ENCODE measurements at regions not wholly inside any gene's neighbourhood (a gene's known extent, or its start where the extent isn't known, plus 50 kb on each side); places are given as distances from the start of the nearest gene placed in this dataset.
A peak's percentile ranks its signal among the peaks of the same experiment; 100 is the strongest.

DNA sequence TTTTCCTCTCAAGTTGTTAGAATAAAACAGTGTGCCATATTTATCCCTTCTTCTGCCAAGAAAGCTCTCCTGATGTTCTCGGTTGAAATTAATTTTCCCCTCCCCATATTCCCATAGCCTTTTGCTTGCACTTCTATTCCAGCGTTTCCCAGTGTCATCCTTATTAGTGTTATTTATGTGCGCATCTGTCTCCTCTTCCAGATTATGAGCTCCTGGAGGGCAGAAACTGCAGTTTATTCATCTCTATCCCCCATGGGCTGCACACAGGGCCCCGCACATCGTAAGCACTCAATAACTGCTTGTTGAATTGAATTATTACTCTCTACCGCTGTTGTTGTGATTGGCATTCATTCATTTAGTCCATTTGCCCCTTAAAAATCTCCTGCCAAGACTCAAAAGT is 149.4 kb downstream of the SOX3 start:
- H3K36me3 ChIP-seq, result no peaks in the 10 kb centered on the region
- H3K4me3 ChIP-seq, result no peak overlapping the region
- no peaks in the 10 kb centered on the region for H3K9me3 ChIP-seq
- no peak for DNase-seq
- H3K27me3 ChIP-seq, result no peaks in the 10 kb centered on the region

DNA sequence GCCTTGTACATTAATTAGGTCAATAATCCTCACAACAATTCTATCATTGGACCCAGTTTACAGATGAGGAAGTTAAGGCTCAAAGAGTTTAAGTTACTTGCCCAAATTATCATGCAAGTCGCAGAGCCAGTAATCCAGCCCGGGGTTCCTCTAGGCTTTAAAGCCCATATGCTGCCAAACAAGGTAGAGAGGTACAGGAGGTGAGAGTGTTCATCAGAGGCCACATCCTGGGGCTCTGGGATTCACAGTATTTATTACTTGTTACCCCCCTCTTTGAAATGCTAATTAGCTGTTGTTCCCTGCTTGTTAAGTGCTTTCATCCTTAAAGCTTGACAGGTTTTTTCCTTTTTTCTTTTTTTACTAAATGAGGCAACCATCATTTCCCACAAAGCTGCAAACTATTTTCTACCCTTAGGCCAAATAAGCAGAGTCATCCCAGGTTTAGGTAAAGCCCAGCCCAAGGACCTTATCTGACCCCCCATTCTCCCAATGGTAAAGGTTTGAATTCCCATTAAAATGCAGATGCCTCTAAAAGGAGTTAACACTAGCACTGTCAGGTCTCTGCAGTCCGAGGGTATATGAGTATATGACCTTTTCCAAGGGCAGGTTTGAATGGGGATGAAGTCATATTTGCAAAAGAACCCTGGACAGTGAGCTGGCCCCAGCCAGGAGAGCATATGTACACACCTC is 150.3 kb downstream of the SOX3 start:
- no peaks in the 10 kb centered on the region for H3K9me3 ChIP-seq
- H3K4me3 ChIP-seq, result no peak overlapping the region
- H3K27me3 ChIP-seq, result no peaks in the 10 kb centered on the region
- no peak for DNase-seq
- H3K36me3 ChIP-seq, result no peaks in the 10 kb centered on the region

DNA sequence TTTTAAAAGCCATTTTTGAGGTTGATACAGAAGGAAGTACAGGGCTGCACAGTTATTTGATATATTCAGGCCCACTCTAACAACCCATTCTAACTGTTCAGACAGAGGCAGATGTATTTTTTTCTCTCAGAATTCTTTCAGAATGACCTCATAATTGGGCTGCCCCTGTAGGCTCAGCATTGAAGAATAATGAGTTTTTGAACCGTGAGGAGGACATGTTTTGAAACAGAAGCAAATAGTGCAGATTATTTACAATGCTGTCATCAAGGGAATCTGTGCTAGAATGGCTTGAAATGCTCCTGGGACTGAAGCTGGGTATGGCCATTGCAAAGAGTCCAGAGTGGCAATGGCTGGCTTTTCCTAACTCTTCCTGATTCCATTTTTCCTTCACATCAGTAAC is 158.1 kb downstream of the SOX3 start:
- Histone ChIP-seq H3K27me3 (no peaks in the 10 kb centered on the region), H3K9me3 (no peaks in the 10 kb centered on the region), H3K36me3 (no peaks in the 10 kb centered on the region), H3K4me3 (no peak overlapping the region)
- no peak for DNase-seq

DNA sequence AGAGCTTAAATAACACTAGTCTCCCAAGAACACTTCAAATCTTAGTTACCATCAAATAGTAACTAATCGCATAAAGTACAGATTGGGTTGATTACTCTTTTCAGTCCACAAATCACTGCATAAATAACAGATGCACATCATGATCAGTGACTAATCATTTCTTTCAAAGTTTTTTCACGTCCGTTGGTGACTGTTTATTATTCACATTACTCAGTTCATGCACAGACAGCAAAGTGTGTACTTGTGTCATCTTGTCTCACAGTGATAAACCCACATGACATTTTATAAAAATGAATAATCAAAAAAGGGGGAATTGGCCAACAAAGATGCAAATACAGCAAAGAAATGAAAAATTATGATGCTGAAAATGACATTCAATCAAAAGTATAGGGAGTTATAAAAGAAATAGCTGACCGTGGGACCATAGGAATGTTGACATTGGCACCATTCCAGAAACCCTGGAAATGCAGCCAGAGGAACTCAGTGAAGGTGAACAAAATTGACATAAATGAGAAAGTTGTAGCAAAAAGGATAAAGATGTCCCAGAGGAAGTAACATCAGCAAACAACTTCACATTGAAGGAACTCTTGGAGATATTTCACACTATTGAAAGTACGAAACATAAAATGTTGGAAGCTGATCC is 161.5 kb downstream of the SOX3 start:
- H3K9me3 ChIP-seq, result no peaks in the 10 kb centered on the region
- no peak for DNase-seq
- no peaks in the 10 kb centered on the region for H3K27me3 ChIP-seq
- no peaks in the 10 kb centered on the region for H3K36me3 ChIP-seq
- no peak overlapping the region for H3K4me3 ChIP-seq

DNA sequence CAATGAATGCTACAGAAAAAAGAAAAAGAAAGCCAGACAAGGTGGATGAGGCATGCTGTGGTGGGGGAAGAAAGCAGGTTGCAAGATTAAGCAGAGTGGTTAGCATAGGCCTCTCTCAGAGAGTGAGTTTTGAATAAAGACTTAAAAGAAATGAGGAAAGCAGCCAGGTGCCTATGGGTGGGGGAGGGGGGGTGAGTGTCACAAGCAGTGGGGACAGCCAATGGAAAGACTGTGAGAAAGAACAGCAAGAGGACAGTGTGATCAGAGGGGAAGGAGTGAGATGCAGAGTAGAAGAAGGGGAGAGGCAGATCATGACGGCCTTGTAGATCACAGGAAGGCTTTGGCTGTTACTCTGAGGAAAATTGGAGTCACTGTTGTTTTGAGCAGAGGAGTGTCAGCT is 162.5 kb downstream of the SOX3 start:
- DNase-seq, result no peak
- H3K9me3 ChIP-seq, result no peaks in the 10 kb centered on the region

DNA sequence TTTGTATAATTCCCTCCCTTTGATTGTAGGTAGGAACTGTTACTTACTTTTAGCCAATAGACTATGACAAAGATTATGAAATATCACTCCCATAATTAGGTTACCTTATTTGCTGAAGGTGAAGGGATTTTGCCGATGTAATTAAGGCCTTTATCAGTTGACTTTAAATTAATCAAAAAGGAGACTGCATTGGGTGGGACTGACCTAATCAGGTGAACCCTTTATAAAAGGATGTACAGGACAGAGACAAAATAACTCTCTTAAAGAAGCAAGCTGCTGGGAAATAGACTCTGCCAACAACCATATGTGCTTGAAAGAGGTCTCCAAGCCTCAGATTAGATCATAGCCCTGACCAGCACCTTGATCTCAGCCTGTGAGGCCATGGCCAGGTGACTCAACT is 167.6 kb downstream of the SOX3 start:
- Histone ChIP-seq H3K4me3 (no peak overlapping the region), H3K9me3 (no peaks in the 10 kb centered on the region), H3K27me3 (no peaks in the 10 kb centered on the region), H3K36me3 (no peaks in the 10 kb centered on the region)
- DNase-seq, result no peak

More for the DNA sequence above, 162.5 kb downstream of the SOX3 start:
- Histone ChIP-seq H3K4me3 (no peak overlapping the region), H3K27me3 (no peaks in the 10 kb centered on the region), H3K36me3 (no peaks in the 10 kb centered on the region)

DNA sequence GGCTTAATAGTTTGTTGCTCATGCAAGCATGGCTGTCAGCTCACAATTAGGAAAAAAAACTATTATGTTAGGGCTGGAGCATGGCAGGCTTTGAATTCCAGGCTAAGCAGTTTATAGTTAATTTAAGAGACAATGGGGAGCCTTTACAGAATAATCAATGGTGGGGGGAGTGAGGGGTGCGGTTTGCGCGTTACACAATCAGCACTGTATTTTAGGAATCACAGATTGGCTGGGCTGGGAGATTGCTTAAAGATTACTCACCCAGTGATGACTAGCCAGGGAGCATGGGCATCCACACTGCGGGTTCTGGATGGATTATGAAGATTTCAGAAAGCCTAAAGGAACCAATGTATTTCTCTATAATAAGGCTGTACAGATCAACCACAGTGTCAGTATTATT is 186.6 kb downstream of the SOX3 start:
- peak; percentile 62 for DNase-seq
- Histone ChIP-seq H3K4me3 (no peak overlapping the region), H3K9me3 (no peaks in the 10 kb centered on the region), H3K27me3 (no peaks in the 10 kb centered on the region), H3K36me3 (no peaks in the 10 kb centered on the region)

DNA sequence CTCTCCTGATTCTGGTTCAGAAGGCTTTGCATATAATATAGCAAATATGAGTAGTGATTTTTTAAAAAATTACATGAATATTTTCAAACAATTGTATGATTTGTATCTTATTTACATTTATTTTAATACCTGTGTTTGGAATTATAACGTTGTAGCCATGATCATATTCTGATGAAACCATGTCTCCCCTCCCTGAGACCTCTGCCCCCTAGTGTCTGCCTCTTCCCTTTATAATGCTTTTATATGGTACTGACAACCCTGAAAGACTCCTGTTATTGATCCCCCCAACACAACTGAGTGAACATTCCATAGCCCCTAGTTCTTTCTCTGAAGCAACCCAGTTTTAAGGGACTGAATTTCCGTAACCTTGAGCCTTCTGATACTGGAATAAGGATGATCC is 187.4 kb downstream of the SOX3 start:
- no peak for DNase-seq
- Histone ChIP-seq H3K9me3 (no peaks in the 10 kb centered on the region), H3K36me3 (no peaks in the 10 kb centered on the region), H3K27me3 (no peaks in the 10 kb centered on the region), H3K4me3 (no peak overlapping the region)

DNA sequence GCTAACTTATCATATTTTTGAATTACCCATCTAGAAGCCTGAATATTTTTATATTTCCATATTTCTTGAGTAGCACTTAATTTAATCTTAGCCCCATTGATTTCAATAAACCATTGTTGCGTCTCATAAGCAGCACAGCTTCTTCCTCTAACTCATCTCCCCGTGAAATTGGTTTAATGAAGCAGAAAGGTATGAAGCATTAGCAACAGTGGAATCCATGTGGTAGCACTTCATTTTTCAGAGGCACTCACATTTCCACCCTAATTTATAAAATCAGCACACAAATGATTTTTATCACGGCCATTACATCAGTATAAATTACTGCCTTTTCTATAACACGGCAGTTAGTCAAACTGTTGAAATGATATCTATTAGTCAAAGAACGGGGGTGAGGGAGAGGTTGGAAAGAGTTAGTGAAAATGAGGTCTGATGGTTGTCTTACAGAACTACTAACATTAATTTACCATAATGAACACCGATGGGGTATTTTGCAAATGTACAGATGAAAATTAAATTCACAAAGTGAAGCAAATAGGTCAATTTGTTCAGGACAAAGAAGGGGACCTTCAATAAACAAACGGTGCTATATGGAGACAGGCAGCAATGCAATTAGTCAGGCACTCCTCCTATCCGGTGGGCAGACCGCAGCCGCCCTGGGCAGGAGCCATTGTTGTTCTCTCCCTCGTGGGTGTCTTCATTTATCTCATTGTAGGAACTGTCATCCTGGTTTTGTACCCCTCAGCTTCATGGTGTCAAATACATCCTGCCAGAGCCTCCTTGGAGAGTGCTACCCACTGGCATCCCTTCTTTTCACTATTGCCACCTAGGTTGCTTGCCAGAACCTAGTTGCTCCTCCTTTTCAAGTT is 205.7 kb downstream of the SOX3 start:
- Histone ChIP-seq H3K27me3 (no peaks in the 10 kb centered on the region), H3K36me3 (no peaks in the 10 kb centered on the region), H3K9me3 (no peaks in the 10 kb centered on the region), H3K4me3 (no peak overlapping the region)
- no peak for DNase-seq

DNA sequence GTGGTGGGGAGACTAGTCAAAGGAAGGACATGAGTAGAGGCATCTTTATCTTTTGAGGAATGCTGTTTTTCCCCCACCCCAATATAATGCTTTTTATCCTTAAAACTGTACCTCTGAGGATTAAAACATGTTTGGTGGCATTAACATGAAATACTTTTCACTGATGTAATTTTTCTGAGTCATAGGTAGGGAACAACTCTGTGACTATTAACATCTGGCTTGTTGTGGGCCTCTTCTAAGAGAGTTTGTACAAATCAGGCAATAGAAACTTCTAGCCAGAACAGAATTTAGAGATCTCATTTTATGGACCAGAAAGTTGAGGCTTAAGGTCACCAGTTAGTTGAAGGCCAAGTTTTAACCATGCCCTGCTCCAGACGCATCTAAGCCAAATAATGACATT is 207.6 kb downstream of the SOX3 start:
- no peaks in the 10 kb centered on the region for H3K9me3 ChIP-seq
- H3K4me3 ChIP-seq, result no peak overlapping the region
- no peak for DNase-seq
- no peaks in the 10 kb centered on the region for H3K27me3 ChIP-seq
- no peaks in the 10 kb centered on the region for H3K36me3 ChIP-seq

DNA sequence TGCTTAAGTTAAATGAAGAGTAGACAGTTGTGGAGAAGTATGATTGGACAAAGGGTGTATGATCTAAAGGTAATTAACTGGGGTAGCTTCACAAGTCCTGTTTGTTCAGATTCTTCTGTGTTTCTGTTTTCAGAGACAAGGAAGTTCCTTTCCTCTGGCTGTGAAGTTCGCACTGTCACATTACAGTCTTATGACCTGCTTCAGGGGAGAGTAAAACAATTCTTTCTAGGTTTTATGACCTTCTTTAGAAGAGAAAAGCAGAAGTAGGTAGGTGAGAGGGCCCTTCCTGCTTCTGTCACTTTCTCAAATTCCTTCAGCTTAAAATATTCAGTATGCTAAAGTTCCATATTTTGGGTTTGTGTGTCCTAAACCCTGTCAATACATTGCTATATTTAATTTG is 211.9 kb downstream of the SOX3 start:
- DNase-seq, result no peak
- Histone ChIP-seq H3K4me3 (no peak overlapping the region), H3K27me3 (no peaks in the 10 kb centered on the region), H3K9me3 (no peaks in the 10 kb centered on the region), H3K36me3 (no peaks in the 10 kb centered on the region)

DNA sequence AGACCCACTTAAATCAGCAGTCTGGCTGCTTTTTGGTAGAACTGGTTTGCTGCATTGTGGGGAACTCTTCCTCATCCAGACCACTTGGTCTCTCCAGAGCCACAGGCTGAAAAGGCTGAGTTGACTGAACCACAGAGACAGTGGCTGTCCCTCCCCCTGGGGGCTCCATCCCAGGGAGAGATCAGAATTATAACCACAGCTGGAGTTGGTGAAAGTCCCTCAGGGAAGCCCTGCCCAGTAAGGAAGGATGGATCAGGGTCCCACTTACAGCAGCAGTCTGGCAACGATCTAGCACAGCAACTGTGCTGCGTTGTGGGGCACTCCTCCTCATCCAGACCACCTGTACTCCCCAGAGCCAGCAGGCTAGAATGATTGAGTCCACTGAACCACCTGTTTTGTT is 212.7 kb downstream of the SOX3 start:
- H3K27me3 ChIP-seq, result no peaks in the 10 kb centered on the region
- H3K4me3 ChIP-seq, result no peak overlapping the region
- H3K9me3 ChIP-seq, result no peaks in the 10 kb centered on the region
- no peaks in the 10 kb centered on the region for H3K36me3 ChIP-seq
- no peak for DNase-seq

DNA sequence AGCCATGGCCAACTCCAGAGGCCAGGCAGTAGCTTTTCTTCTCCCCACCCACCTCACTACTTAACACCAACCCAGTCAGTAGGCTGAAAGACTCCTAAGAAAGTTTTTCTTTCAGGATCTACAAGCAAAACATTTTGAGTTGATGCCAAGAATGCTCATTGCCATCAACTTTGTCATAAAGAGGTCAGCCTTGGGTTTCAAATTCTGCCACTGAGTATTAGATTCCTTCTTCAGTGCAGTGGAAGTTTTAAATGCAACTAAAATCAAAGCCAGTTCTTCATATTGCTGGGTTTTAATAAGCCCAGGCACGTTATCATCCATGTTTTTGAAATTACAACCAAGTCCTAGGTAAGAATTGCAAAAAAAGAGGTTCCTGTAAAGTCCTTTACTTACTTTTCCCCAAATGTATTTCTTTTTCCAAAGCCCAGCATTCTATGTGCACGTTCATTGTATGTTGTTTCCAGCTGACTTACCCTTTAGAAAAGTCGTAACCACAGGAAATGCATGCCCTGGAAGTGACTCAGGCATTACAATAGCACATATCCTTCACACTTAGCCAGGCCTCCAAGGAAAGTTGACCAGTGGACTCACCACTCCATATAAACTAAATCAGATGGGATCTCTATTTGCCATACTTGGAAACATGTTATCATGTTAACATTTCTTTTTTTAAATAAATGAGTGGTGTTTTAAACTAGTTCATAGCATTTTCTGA is 229.9 kb downstream of the SOX3 start:
- peak; percentile 61 for DNase-seq
- H3K9me3 ChIP-seq, result no peaks in the 10 kb centered on the region
- H3K36me3 ChIP-seq, result no peaks in the 10 kb centered on the region
- H3K4me3 ChIP-seq, result no peak overlapping the region
- H3K27me3 ChIP-seq, result no peaks in the 10 kb centered on the region

DNA sequence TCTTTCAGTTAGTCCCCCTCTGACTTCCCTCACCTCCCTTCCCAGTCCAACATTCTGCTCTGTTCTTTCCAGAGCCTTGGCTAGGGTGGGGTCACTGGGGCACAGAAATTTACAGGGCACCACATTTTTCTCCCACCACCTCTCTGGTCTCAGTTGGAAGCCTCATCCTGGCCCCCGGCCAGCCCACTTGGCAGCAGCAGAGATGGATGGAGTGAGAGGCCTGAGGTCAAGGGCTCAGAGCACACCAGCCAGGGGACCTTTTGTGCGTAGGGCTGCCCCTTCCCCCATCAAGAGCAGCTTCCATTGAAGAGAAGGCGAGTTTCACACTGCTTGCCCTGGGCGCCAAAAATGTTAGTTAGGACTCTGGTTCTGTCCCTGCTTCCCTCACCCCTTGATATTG is 230.9 kb downstream of the SOX3 start:
- no peaks in the 10 kb centered on the region for H3K36me3 ChIP-seq
- no peak overlapping the region for H3K4me3 ChIP-seq
- DNase-seq, result peak; percentile 32

DNA sequence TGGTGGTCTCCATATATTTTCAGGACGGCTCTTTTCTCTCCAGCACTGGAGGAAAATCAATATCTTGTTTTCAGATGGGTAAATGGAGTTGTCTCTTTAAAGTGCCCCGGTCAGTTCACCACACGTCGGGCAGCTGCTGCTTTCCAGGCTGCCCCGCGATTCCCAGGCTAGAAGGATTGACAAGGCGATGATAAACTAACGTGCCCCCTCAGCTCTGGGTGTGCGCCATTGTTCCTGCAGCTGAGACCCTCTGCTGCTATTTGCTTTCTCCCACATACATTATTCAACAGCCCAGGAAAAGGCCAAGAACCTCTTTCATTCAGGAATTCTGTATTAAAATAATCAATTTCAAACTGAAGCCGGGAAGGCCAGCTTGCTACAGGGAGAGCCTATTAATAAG is 254.5 kb downstream of the SOX3 start:
- no peak overlapping the region for H3K4me3 ChIP-seq
- H3K36me3 ChIP-seq, result no peaks in the 10 kb centered on the region
- H3K9me3 ChIP-seq, result no peaks in the 10 kb centered on the region
- no peaks in the 10 kb centered on the region for H3K27me3 ChIP-seq
- DNase-seq, result no peak

More for the DNA sequence above, 230.9 kb downstream of the SOX3 start:
- Histone ChIP-seq H3K27me3 (no peaks in the 10 kb centered on the region), H3K9me3 (no peaks in the 10 kb centered on the region)

DNA sequence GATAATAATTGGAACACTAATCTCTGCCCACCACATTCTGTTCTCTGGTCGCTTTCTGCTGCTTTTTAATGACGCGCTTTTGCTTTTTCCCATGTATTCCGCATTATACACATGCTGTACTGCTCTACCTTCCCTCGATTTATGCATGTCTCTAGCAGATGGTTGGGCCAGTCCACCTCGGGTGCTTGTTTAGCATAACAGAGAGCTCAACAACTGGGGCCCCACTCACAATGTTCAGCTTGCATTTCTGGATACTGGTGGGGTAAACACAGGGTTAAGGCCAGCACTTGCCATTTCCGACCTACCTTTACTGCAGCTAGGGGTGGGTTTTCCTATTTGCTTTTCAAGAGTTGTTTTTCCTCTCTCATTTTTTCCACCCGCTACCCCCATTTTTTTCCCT is 255.8 kb downstream of the SOX3 start:
- Histone ChIP-seq H3K9me3 (no peaks in the 10 kb centered on the region), H3K36me3 (no peaks in the 10 kb centered on the region), H3K4me3 (no peak overlapping the region), H3K27me3 (no peaks in the 10 kb centered on the region)
- DNase-seq, result no peak

DNA sequence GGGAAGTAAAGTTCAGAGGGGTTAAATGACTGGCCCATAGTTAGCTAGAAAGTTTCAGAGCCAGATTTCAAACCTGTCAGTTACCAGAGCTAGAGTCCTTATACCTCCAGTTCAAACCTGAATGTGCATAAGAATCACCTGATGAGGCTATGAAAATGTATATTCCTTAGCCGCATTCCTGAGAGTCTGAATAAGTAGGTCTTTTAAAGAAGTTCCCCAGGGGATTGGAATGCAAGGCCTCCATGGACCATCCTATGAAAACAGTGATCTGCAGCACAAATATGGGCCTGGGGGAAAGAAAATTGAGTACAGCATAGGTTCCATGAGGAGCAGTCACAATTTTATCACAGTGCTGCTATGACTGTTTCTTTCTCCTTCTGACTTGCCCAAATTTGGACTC is 263.9 kb upstream of the CXorf66 start:
- H3K9me3 ChIP-seq, result no peaks in the 10 kb centered on the region
- H3K36me3 ChIP-seq, result no peaks in the 10 kb centered on the region
- DNase-seq, result no peak
- H3K4me3 ChIP-seq, result no peak overlapping the region
- no peaks in the 10 kb centered on the region for H3K27me3 ChIP-seq

Measured in MG63 (cell line).